Type B pancreatic cell (in vitro differentiated cells): ENCODE measurements at regions not wholly inside any gene's neighbourhood (a gene's known extent, or its start where the extent isn't known, plus 50 kb on each side); places are given as distances from the start of the nearest gene placed in this dataset.

Experiments
- DNase-seq: peaks from one replicate; pipeline ENCODE4 v3.0.0; 2021; ENCODE audit warnings: mixed read lengths; ENCODE audit not compliant: unreplicated experiment; ENCODE audit errors: extremely low spot score
- H3K27ac Mint-ChIP-seq: 2 replicates; pipeline ENCODE4 v1.8.0; 2021; ENCODE audit warnings: mild to moderate bottlenecking, mixed read lengths
- H3K27me3 Mint-ChIP-seq: 2 replicates; pipeline ENCODE4 v1.8.0; 2021; ENCODE audit warnings: mixed read lengths
- H3K36me3 Mint-ChIP-seq: 2 replicates; pipeline ENCODE4 v1.8.0; 2021; ENCODE audit warnings: mixed read lengths
- H3K4me1 Mint-ChIP-seq: one replicate; pipeline ENCODE4 v1.8.0; 2021; ENCODE audit warnings: mixed read lengths; ENCODE audit not compliant: unreplicated experiment
- H3K4me3 Mint-ChIP-seq: 2 replicates; pipeline ENCODE4 v1.8.0; 2021; ENCODE audit warnings: mild to moderate bottlenecking, mixed read lengths
- H3K9me3 Mint-ChIP-seq: 2 replicates; pipeline ENCODE4 v1.8.0; 2021; ENCODE audit warnings: mixed read lengths
- CTCF ChIP-seq: fragments of 200-600 bp; sonication (generic); conservative IDR thresholded peaks from 2 replicates; pipeline ENCODE4 v1.5.0; 2021; ENCODE audit warnings: antibody characterized with exemption, mild to moderate bottlenecking

GRCh38 chr10:78170026-78170475, 136.4 kb downstream of the RPS24 start:
- TF ChIP-seq CTCF: no peak
- no peaks in the 10 kb centered on the region for H3K4me1 Mint-ChIP-seq
- peaks cover 13% of the 10 kb centered on the region for H3K27me3 Mint-ChIP-seq
- no peak for DNase-seq
- H3K27ac Mint-ChIP-seq: no peak overlapping the region
- peaks cover 3% of the 10 kb centered on the region for H3K36me3 Mint-ChIP-seq
- no peak overlapping the region for H3K4me3 Mint-ChIP-seq
- H3K9me3 Mint-ChIP-seq: no peaks in the 10 kb centered on the region

- no peak overlapping the region for H3K27ac Mint-ChIP-seq
- no peak overlapping the region for H3K4me3 Mint-ChIP-seq
- H3K36me3 Mint-ChIP-seq: peaks cover 3% of the 10 kb centered on the region
- peaks cover 16% of the 10 kb centered on the region for H3K27me3 Mint-ChIP-seq
- no peaks in the 10 kb centered on the region for H3K9me3 Mint-ChIP-seq
- DNase-seq: no peak
- TF ChIP-seq CTCF: no peak
- H3K4me1 Mint-ChIP-seq: peaks cover 6% of the 10 kb centered on the region
Observed at GRCh38 chr10:78171633-78172400, 138.2 kb downstream of the RPS24 start.

GRCh38 chr10:78173360-78174015, 139.8 kb downstream of the RPS24 start:
- Mint-ChIP-seq H3K27ac (no peak overlapping the region), H3K9me3 (no peaks in the 10 kb centered on the region), H3K27me3 (peaks cover 22% of the 10 kb centered on the region), H3K4me1 (peaks cover 14% of the 10 kb centered on the region), H3K36me3 (peaks cover 3% of the 10 kb centered on the region), H3K4me3 (no peak overlapping the region)
- TF ChIP-seq CTCF: no peak
- no peak for DNase-seq

GRCh38 chr10:78175444-78176015, 141.9 kb downstream of the RPS24 start:
- H3K36me3 Mint-ChIP-seq: peaks cover 3% of the 10 kb centered on the region
- DNase-seq: no peak
- H3K4me3 Mint-ChIP-seq: no peak overlapping the region
- peaks cover 32% of the 10 kb centered on the region for H3K4me1 Mint-ChIP-seq
- TF ChIP-seq CTCF: no peak
- H3K27ac Mint-ChIP-seq: no peak overlapping the region
- H3K9me3 Mint-ChIP-seq: no peaks in the 10 kb centered on the region
- H3K27me3 Mint-ChIP-seq: peaks cover 27% of the 10 kb centered on the region

GRCh38 chr10:78176320-78177317, 143.0 kb downstream of the RPS24 start:
- Mint-ChIP-seq H3K4me1 (peaks cover 38% of the 10 kb centered on the region), H3K4me3 (no peak overlapping the region), H3K9me3 (no peaks in the 10 kb centered on the region), H3K27me3 (peaks cover 27% of the 10 kb centered on the region), H3K36me3 (peaks cover 3% of the 10 kb centered on the region), H3K27ac (no peak overlapping the region)
- no peak for TF ChIP-seq CTCF
- no peak for DNase-seq
